AG09319 (cell line): ENCODE measurements at regions not wholly inside any gene's neighbourhood (a gene's known extent, or its start where the extent isn't known, plus 50 kb on each side); places are given as distances from the start of the nearest gene placed in this dataset.

Source experiments
- DNase-seq: peaks from one replicate; pipeline ENCODE4 v3.0.0-alpha.2; 2010; ENCODE audit warnings: low read depth; ENCODE audit errors: extremely low read depth
- TF ChIP-seq, protein P1 (sequence below): IDR thresholded peaks from 2 replicates; pipeline ENCODE4 v1.5.1; 2011; ENCODE audit warnings: low read depth, mild to moderate bottlenecking, inconsistent platforms, low read length, moderate library complexity

- DNase-seq: no peak
- TF ChIP-seq, protein P1, sequence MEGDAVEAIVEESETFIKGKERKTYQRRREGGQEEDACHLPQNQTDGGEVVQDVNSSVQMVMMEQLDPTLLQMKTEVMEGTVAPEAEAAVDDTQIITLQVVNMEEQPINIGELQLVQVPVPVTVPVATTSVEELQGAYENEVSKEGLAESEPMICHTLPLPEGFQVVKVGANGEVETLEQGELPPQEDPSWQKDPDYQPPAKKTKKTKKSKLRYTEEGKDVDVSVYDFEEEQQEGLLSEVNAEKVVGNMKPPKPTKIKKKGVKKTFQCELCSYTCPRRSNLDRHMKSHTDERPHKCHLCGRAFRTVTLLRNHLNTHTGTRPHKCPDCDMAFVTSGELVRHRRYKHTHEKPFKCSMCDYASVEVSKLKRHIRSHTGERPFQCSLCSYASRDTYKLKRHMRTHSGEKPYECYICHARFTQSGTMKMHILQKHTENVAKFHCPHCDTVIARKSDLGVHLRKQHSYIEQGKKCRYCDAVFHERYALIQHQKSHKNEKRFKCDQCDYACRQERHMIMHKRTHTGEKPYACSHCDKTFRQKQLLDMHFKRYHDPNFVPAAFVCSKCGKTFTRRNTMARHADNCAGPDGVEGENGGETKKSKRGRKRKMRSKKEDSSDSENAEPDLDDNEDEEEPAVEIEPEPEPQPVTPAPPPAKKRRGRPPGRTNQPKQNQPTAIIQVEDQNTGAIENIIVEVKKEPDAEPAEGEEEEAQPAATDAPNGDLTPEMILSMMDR: no peak
These were observed 213.3 kb downstream of the MN1 start for GRCh38 chr22:27588268-27588667.

GRCh38 chr22:27588915-27589314 is 212.6 kb downstream of the MN1 start:
- TF ChIP-seq, protein P1: no peak
- DNase-seq: no peak

DNA sequence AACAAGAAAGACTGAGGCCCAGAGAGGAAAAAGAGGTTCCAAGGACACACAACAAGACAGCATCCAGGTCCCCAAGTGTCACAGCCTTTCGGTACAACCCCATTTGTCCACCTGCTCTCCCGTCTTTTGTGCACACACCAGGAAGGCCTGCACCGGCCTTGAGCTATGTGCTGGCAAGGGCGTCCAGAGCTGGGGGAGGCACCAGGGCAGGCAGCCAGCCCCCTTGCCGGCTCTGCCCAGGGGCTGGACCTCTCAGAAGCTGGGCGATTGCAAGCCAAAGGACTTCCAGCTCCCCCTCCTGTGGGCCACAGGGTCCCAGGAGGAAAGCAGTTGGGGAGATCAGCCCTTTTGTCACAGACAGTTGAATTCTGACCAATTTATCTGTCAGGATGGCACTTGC is 210.5 kb downstream of the MN1 start:
- TF ChIP-seq, protein P1: no peak
- DNase-seq: no peak

DNA sequence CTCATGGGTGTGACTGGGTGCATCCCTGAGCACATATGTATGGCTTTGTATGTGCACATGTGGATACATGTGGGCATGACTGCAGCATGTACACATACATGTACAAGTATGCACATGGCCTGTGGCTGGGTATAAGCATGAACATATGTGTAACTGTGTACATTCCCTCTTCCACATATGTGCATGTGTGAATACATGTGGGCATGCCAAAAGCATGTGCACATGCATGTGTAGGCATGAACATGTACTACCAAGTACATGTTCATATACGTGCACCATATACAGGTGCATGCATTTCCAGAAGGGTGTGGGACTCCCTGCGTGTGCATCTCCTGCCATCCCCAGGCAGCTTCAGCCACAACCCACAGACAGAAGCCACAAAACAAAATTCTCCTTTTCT is 208.2 kb downstream of the MN1 start:
- TF ChIP-seq, protein P1: no peak
- no peak for DNase-seq

DNA sequence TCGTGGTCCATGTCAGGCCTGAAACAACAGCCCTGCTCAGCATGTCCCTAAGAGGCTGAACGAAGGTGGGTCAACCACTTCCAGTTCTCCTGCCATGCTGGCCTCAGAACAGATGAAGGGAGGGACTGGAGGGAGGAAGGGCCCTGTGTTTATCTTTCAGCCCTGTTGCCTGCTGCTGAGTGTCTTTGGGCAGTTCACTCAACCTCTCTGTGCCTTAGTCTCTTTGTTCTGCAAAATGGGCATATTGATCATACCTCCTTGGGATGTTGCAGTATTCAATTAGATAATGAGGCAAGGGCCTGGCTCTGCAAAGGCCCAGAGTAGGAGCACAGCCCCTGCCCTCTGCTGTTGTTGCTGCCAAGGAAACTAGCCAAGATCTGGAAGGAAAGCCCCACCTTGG is 207.5 kb downstream of the MN1 start:
- TF ChIP-seq, protein P1: no peak
- no peak for DNase-seq

DNA sequence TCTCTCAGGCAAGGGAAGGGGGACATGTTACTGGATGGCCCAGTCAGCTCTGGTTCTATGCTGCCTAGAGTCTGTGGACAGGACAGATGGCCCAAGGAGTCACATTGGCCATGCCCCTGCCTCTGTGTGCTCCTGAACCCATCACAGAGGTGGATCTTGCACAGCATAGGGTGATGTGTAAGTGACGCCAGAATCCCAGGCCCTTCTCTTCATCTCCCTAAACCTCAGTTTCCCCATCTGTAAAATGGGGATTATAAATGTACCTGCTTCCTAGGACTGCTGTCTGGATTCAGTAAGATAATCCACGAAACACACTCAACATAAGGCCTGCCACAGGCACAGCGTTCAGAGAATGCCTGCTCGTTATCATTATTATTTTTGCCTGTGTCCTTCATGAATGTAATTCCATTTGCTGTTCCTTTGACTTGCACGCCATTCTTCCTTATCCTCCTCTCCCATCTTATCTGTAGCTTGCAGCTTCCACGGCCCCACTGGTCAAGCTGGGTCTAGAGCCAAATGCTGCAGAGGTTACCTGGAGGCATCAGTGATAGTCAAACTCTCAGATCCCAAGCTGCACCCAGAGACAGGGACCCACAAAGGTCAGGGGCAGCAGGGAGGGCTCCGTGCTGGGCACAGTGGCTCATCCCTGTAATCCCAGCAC is 207.0 kb downstream of the MN1 start:
- no peak for DNase-seq
- TF ChIP-seq, protein P1: no peak

DNA sequence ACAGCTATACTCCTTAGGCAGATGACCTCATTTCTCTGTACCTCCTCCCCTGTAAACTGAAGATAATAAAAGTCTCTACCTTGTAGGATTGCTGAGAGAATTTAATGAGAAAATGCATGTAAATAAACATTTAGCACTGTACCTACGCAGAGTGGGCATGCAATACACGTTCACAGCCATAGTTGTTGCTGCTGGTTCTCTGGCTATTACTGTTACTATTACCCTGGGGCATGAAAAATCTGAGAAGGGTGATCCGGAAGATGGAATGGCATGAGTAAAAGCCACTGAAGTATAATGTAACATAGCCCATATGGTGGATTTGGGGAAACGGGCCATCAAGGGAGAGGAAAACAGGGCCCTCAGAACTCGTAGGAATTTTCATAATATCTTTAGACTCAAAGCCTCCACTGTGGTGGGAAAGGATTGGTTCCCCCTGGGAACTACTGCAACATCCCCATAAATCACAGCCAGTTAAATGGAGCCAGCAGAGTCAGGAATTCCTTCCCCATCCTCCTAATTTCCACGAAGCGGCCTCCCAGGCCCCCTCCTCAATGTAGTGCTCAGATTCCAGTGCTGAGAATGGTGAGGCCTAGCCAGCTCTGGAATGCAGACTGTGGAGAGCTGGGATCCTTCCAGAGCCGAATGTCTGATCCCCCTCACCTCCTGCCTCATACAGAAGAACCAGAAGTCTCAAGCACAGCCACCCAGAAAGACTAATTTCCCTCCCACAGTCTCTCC is 205.3 kb downstream of the MN1 start:
- TF ChIP-seq, protein P1: no peak
- no peak for DNase-seq
